NCI-H2029 (cell line): ENCODE measurements at regions not wholly inside any gene's neighbourhood (a gene's known extent, or its start where the extent isn't known, plus 50 kb on each side); places are given as distances from the start of the nearest gene placed in this dataset.
A peak's percentile ranks its signal among the peaks of the same experiment; 100 is the strongest.

Experiments
- DNase-seq: peaks from one replicate; lab custom pipeline; 2025; lab: John Stamatoyannopoulos, UW

DNA sequence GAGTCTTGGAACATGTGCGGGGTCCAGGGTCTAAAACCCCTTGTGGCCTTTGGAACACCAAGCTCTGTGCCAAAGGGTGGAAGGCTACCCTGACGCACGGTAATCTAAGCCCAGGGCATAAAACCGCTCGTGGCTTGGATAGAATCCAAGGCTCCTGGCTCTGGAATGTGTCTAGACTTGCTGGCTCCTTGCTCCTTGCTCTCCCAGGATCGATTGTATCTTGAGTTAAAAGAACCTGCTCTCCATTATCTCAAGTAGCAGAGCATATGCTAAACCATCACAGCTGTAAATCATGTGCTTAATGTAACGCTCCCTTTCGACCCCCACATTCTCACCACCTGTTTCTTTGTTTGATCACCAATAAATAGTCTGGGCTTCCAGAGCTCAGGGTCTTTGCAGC is 50.3 kb downstream of the TLCD4 start:
- peak; percentile 59 for DNase-seq

DNA sequence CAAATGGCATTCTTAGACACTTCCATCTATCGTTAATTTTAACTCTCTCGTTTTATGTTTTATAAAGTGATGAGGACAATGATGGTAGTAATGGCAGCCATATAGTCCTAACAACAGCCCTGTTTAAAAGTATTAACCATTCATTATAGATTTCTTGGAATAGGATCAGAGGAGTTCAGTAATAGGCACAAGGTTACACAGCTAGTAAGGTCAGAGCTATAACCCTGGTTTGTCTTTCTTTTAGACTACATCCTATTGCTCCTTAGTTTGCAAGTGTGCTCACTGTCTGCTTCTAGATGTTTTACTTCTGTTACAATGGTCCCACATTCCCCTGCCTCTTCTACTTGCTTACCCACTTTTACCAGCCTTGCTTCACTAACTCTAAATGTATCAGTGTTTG is 50.9 kb downstream of the TLCD4 start:
- DNase-seq, result no peak

DNA sequence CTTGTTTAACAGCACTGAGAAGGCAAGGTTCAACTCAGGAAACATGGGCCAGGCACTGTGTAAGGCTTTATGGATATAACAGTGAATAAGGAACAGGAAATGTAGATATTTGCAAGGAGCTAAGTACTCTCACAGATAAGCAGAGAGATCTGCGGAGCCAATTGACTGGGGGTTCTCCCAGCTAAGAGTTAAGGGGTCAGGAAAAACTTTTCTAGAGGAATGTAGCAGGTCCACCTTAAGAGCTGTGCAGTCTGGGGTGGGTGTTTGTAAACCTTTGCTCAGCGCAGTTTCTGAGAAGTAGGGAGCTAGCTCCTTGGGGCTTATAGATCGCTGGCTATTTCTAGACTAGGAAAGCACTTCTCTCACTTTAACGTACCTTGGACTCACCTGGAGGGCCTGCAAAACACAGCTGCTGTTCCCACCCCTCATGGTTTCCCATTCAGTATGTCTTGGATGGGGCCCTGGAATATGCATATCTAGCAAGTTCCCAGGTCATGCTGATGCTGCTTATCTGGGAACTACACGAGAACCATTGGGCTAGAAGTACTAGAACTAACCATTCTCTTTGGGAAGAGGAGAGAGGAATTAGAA is 51.7 kb downstream of the TLCD4 start:
- DNase-seq, result no peak

DNA sequence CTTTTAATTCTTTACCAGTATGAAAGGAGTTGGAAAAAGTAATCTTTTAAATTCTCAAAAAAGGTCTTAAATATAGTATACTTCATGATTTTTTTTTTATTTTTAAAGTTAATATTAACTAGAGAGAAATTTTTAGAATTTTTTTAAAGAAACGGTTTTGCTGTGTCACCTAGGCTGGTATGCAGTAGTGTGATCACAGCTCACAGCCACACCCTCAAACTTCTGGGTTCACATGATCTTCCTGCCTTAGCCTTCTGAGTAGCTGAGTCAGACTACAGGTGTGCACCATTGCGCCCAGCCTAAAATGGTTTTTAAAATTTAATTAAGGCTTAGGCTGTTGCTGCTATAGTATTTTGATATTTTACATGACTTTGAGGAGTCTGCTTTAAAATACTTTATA is 52.4 kb downstream of the TLCD4 start:
- no peak for DNase-seq

DNA sequence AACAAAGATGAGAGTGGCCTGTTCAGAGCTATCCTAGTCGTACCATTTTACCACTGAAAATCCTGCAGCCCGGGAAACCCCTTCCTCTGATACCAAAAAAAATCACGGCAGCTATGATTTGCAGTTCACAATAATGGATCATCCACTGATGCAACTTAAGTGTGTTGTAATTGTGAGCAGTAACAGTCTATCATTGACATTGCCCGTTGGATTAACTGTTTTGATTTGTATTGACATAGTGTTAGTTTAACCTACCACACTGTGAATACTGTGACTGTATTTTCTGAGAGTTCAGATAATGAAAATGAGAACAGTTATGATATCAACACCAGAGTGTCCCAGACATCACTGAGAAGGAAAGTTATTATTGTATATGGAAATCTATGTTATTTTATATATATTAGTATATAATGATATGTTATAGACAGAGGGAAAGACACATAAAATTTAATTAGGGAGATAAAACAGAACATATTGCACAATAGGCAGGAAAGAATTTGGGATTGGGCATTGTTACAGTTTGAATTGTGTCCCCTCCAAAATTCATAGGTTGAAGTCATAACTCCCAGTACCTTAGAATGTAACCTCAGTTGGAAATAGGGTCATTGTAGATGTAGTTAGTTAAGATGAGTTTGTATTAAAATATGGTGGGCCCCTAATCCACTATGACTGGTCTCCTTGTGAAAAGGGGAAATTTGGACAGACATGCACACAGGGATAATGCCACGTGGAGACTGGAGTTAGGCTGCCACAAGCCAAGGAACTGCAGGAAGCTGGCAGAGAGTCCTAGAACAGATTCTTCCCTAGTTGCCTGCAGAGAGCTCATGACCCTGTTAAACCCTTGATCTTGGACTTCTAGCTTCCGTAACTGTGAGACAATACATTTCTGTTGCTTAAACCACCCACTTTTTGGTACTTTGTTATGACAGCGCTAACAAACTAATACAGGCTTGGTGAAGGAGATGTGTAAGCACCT is 54.4 kb downstream of the TLCD4 start:
- DNase-seq, result no peak

DNA sequence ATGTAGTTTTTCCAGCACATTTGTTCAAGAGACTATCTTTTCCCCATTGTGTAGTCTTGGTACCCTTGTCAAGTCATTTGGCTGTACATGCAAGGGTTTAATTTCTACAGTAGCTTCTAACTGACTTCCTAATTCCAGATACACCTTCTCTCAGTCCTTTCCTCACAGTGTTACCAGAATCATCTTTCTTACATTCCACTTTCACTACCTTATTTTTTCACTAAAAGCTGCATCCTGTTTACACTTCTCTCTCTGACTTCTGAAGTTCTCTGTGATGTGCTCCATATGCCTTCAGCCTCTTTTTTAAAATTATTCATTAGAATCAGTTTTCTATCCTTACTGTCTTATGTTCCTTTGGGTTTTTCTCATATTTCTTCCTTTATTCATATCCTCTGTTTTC is 57.1 kb upstream of the RWDD3 start:
- DNase-seq, result no peak

DNA sequence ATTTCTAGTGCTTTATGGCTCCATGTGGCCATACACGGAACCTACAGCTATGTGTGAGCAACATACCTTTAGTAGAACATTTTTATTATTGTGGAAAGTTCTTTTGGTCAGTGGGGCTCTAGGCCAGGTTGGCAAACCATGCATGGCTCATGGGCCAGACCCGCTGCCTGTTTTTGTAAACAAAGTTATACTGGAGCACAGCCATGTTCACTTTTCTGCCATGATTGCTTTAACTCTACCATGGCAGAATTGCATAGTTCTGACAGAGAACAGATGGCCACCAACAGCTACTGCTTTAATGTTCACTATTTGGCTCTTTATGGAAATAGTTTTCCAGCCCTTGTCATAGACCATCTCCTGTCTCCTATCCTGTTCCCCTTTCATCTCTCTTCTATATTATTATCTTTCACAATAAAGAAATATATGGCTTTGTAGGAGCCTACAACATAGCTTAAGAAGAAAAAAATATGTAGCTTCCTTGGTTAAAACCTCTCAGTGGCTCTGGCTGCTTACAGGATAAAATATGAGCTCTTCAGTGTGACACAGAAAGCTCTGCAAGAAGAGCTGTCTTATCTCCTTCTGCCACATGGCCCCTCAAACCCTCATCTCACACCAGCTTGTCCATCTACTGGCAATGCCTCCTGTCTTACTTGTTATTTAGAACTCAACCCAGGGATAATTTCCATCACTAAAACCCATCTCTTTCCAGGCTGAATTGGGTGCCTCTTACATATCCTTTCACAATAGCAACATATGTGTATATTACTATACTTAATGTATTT is 54.6 kb upstream of the RWDD3 start:
- no peak for DNase-seq

DNA sequence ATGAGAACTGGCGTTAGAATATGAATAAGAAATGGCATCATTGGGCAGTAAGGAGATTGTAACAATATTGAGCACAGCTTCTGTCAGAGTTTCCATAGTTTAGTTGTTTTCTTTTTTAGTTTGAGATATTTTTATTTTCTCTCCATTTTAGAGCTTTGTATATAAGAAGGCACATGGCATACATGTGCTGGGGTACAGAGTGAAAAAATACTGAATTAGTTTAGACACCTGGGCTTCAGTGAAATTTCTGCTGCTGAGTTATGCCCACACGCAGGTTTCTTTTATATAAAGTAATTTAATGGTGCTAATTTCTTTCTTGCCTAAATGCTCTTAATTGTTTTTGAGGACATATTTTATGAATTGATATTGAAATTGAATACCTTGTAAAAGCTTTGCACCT is 53.6 kb upstream of the RWDD3 start:
- DNase-seq, result no peak

DNA sequence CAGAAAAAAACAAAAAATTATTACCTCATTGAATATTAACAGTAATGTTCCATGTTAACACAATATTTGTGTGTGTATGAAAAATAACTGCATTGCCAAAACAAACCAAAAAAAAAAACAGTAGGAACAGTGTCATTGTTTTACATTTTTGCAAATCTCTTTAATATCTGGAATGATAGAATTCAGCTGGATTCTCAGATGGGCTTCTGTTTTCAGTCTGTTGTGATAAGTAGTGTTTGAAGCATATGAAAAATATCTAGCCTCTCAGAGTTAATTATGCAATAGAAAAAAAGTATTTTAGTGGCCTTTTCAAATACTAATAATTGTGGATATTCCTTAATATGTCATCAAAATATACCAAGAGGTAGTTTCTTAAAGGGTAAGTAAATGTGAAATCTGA is 52.9 kb upstream of the RWDD3 start:
- DNase-seq, result no peak

DNA sequence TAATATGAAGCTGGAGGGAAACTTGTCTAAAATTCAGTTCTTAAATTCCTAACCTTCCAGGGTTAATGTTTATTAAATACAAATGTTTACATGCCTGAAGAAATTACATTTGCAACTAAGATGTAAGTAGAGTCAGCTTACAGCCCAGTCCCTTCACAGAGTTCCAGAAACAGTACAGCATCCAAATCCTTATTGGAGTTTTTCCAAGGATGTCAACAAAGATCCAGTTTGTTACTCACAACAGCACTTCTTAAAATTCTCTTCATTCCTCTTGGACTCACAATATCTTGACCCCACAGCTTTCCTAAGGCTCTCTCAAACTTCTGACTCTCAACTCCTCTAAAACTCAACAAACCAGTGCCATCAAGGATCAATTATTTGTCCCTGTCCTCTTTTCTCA is 50.1 kb upstream of the RWDD3 start:
- no peak for DNase-seq
